ENCODE measurements at regions not wholly inside any gene's neighbourhood (a gene's known extent, or its start where the extent isn't known, plus 50 kb on each side); places are given as distances from the start of the nearest gene placed in this dataset.

DNA sequence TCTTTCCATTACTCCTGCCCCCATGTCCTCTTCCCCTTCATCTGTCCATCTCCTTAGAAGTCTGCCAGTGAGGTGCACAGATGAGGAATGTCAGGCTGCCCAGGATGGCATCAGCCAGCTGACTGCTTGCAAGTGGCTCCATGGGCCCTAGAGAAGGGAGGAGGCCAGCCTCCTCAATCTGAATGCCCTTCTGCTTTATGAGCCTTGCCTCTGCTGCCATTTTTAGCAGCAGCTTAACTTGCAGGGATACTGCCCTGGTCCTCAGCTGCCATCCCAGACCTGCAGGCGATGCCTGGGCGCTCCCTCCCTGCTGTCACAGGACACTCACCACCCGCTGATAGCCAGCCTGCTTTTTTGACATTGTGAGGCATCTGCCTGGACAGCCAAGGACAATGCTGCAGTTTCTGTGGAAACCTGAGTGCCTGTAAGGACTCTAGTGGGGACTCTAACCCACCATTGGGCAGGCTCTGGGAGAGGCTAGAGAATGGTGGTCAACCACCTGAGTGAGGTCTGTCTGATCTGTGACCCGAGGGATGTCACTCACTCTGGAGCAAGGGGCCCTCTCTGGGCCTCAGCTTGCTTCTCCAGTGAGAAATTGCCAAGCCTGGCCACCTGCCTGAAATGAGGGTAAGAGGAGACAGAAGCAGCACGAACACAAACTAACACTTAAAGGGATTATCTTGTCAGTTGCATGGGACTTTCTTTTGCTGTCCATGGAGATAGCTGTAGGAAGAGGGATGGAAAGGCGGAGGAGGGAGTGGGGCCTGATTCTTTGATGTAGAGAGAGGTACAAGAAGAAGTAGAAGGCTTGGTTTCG is 185.0 kb downstream of the MIS18A start:
- H3K36me3 ChIP-seq (ENCODE audit: insufficient read depth in 1 of 2, low read depth in 1 of 2), result no peaks in the 10 kb centered on the region
- intact Hi-C loops (cut with DNase I), result no loop called here
- no peaks in the 10 kb centered on the region for H3K9me3 ChIP-seq
- no peak overlapping the region for H3K4me3 ChIP-seq
- DNase-seq (no peak), ATAC-seq (no peak)
- H3K27me3 ChIP-seq (ENCODE audit: insufficient read depth in 3 of 3, low read length in 2 of 3), result no peaks in the 10 kb centered on the region
- H3K4me1 ChIP-seq, result no peaks in the 10 kb centered on the region
- WGBS, 3 donors, result 79 to 86% (median 80%) methylated on average over 7 of the region's 7 CpGs
- no peak overlapping the region for H3K27ac ChIP-seq
- TF ChIP-seq CTCF (IDR thresholded peaks at IDR 0.05), result no peak

DNA sequence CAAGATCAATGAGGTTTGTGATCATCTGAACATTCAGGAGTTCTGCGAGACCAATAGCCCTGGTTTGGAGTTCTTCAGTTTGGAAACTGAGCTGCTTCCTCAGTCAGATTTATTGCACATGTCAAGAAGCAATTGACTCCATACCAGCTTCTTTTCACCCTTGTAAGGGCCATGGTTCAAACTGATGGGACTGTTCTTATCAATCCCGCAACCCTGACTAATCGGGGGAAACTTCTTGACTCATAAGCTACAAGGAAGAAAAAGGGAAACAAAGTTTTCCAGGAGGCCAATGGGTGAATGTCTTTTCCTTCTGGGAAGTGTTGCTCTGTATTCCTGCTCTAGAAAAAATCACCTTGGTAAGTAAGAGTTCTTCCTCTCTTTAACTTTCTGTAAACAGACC is 187.9 kb downstream of the MIS18A start:
- H3K4me1 ChIP-seq, result no peaks in the 10 kb centered on the region
- 82 to 90% (median 83%) methylated on average over 3 of the region's 3 CpGs for WGBS, 3 donors
- no peaks in the 10 kb centered on the region for H3K36me3 ChIP-seq (ENCODE audit: insufficient read depth in 1 of 2, low read depth in 1 of 2)
- no peaks in the 10 kb centered on the region for H3K9me3 ChIP-seq
- ATAC-seq, result no peak
- TF ChIP-seq CTCF (IDR thresholded peaks at IDR 0.05), result no peak
- no peak overlapping the region for H3K4me3 ChIP-seq
- intact Hi-C loops (cut with DNase I), result no loop called here
- no peak for DNase-seq
- H3K27ac ChIP-seq, result no peak overlapping the region
- no peaks in the 10 kb centered on the region for H3K27me3 ChIP-seq (ENCODE audit: insufficient read depth in 3 of 3, low read length in 2 of 3)

GRCh38 chr21:32089766-32090165 is 189.1 kb downstream of the MIS18A start:
- no peaks in the 10 kb centered on the region for H3K4me1 ChIP-seq
- intact Hi-C loops (cut with DNase I), result no loop called here
- no peaks in the 10 kb centered on the region for H3K27me3 ChIP-seq (ENCODE audit: insufficient read depth in 3 of 3, low read length in 2 of 3)
- H3K9me3 ChIP-seq, result no peaks in the 10 kb centered on the region
- no peak overlapping the region for H3K4me3 ChIP-seq
- 40 to 78% (median 56%) methylated on average over 2 of the region's 2 CpGs for whole genome bisulfite sequencing, 3 donors
- ATAC-seq (no peak), DNase-seq (no peak)
- no peak overlapping the region for H3K27ac ChIP-seq
- H3K36me3 ChIP-seq (ENCODE audit: insufficient read depth in 1 of 2, low read depth in 1 of 2), result no peaks in the 10 kb centered on the region
- no peak for TF ChIP-seq CTCF (IDR thresholded peaks at IDR 0.05)

DNA sequence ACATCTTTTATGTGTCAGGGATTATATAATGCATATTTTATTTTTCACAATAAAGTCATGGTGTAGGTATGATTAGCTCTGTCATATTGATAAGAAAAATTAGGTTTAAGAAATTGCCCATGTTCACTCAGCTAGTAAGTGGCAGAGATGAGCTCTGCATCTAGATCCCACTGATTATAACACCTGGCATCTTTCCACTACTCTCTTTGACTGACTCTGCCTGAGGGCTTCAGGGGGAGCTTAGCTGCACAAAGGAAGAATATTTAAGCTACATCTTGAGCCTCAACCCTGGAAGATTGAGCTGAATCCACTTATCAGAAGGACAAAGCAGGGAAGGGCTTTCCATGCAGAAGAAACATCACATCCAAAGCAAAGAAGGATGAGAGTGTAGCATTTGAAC is 190.4 kb downstream of the MIS18A start:
- no peak for ATAC-seq
- no peak for TF ChIP-seq CTCF (IDR thresholded peaks at IDR 0.05)

DNA sequence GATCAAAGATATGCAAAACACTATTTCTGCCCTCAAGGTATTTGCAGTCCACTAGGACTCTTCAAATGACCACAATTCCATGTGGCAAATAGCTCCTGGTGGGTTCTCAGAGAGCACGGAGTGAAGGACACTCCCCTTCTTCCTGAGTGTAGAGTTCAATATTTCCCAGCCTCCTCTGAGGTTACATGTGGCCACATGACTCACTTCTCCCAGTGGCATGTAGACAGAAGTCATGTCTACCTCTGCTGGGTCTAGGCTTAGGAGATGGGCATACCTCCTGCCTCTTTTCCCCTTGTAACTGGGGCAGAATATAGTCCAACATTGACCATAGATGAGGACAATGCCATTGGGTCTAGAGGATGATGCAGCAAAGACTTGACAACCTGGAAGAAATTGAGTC is 191.4 kb downstream of the MIS18A start:
- intact Hi-C loops (cut with DNase I), result no loop called here
- Histone ChIP-seq H3K36me3 (ENCODE audit: insufficient read depth in 1 of 2, low read depth in 1 of 2) (no peaks in the 10 kb centered on the region), H3K4me1 (no peaks in the 10 kb centered on the region), H3K27me3 (ENCODE audit: insufficient read depth in 3 of 3, low read length in 2 of 3) (no peaks in the 10 kb centered on the region), H3K27ac (no peak overlapping the region), H3K4me3 (no peak overlapping the region), H3K9me3 (no peaks in the 10 kb centered on the region)
- no peak for TF ChIP-seq CTCF (IDR thresholded peaks at IDR 0.05)
- 53 to 63% (median 60%) methylated on average over 1 of the region's 1 CpG for WGBS, 3 donors
- ATAC-seq (no peak), DNase-seq (no peak)

More for the DNA sequence above, 190.4 kb downstream of the MIS18A start:
- H3K9me3 ChIP-seq, result no peaks in the 10 kb centered on the region
- no peaks in the 10 kb centered on the region for H3K36me3 ChIP-seq (ENCODE audit: insufficient read depth in 1 of 2, low read depth in 1 of 2)
- H3K27ac ChIP-seq, result no peak overlapping the region
- DNase-seq, result no peak
- intact Hi-C loops (cut with DNase I), result no loop called here
- H3K4me1 ChIP-seq, result no peaks in the 10 kb centered on the region
- no peaks in the 10 kb centered on the region for H3K27me3 ChIP-seq (ENCODE audit: insufficient read depth in 3 of 3, low read length in 2 of 3)
- H3K4me3 ChIP-seq, result no peak overlapping the region
